OCI-LY1 (cell line): ENCODE measurements at regions not wholly inside any gene's neighbourhood (a gene's known extent, or its start where the extent isn't known, plus 50 kb on each side); places are given as distances from the start of the nearest gene placed in this dataset.

ENCODE experiments used
- H2AFZ ChIP-seq: fragments of 200-600 bp; sonication (generic), shearing (Covaris generic); 2 replicates; pipeline ENCODE4 v1.6.0; 2014; ENCODE audit warnings: antibody characterized with exemption, mild to moderate bottlenecking, low read length
- H3F3A ChIP-seq: fragments of 200-600 bp; sonication (generic), shearing (Covaris generic); 2 replicates; pipeline ENCODE4 v1.6.0; 2014; ENCODE audit warnings: mild to moderate bottlenecking, antibody characterized with exemption, low read length, moderate library complexity; ENCODE audit not compliant: insufficient read depth
- H3K27ac ChIP-seq: fragments of 200-600 bp; sonication (generic); 2 replicates; pipeline ENCODE4 v1.5.1; 2014; ENCODE audit warnings: low read length, mixed run types, mild to moderate bottlenecking, low read depth; ENCODE audit not compliant: poor library complexity, severe bottlenecking
- H3K27me3 ChIP-seq: fragments of 200-600 bp; sonication (generic); 2 replicates; pipeline ENCODE4 v1.6.0; 2014; ENCODE audit warnings: antibody characterized with exemption, mild to moderate bottlenecking, low read length, moderate library complexity; ENCODE audit not compliant: insufficient read depth
- H3K36me3 ChIP-seq: fragments of 200-600 bp; sonication (generic); 2 replicates; pipeline ENCODE4 v1.6.1; 2014; ENCODE audit warnings: mild to moderate bottlenecking, antibody characterized with exemption, low read length, moderate library complexity, mixed read lengths; ENCODE audit not compliant: insufficient read depth
- H3K4me1 ChIP-seq: fragments of 200-600 bp; sonication (generic); 2 replicates; pipeline ENCODE4 v1.5.1; 2014; ENCODE audit warnings: mild to moderate bottlenecking, low read length, moderate library complexity; ENCODE audit not compliant: insufficient read depth, severe bottlenecking
- H3K4me2 ChIP-seq: fragments of 200-600 bp; sonication (generic), shearing (Covaris generic); 2 replicates; pipeline ENCODE4 v1.6.1; 2014; ENCODE audit warnings: low read length
- H3K4me3 ChIP-seq: fragments of 200-600 bp; sonication (generic); 2 replicates; pipeline ENCODE4 v1.5.1; 2014; ENCODE audit warnings: low read length, low read depth, mild to moderate bottlenecking, mixed read lengths; ENCODE audit not compliant: poor library complexity, severe bottlenecking
- H3K79me2 ChIP-seq: fragments of 200-600 bp; shearing (Covaris generic); 2 replicates; pipeline ENCODE4 v1.6.1; 2016; ENCODE audit warnings: mixed run types, low read length, mixed read lengths; ENCODE audit not compliant: insufficient read depth
- H3K9ac ChIP-seq: fragments of 200-600 bp; sonication (generic), shearing (Covaris generic); 2 replicates; pipeline ENCODE4 v1.6.1; 2014; ENCODE audit warnings: mild to moderate bottlenecking, low read length, mixed read lengths
- H3K9me2 ChIP-seq: fragments of 200-600 bp; sonication (generic), shearing (Covaris generic); 2 replicates; pipeline ENCODE4 v1.6.1; 2014; ENCODE audit warnings: low read depth, mild to moderate bottlenecking, low read length, mixed read lengths
- H3K9me3 ChIP-seq: fragments of 200-600 bp; shearing (Covaris generic); 2 replicates; pipeline ENCODE4 v1.6.1; 2014; ENCODE audit warnings: low read length, mixed read lengths
- H4K20me1 ChIP-seq: fragments of 200-600 bp; sonication (generic), shearing (Covaris generic); 2 replicates; pipeline ENCODE4 v1.6.0; 2016; ENCODE audit warnings: mild to moderate bottlenecking, low read length; ENCODE audit not compliant: insufficient read depth
- EZH2 ChIP-seq: fragments of 200-600 bp; sonication (generic), shearing (Covaris generic); IDR thresholded peaks from 2 replicates; pipeline ENCODE4 v1.8.0; 2017; ENCODE audit warnings: borderline replicate concordance, mixed run types, mild to moderate bottlenecking, antibody characterized with exemption, low read length, moderate library complexity, mixed read lengths
- TF ChIP-seq, protein P1 (sequence below): fragments of 200-600 bp; sonication (generic), shearing (Covaris generic); IDR thresholded peaks from 2 replicates; pipeline ENCODE4 v1.5.1; 2017; ENCODE audit warnings: mild to moderate bottlenecking, antibody characterized with exemption, low read length, moderate library complexity, mixed read lengths

DNA sequence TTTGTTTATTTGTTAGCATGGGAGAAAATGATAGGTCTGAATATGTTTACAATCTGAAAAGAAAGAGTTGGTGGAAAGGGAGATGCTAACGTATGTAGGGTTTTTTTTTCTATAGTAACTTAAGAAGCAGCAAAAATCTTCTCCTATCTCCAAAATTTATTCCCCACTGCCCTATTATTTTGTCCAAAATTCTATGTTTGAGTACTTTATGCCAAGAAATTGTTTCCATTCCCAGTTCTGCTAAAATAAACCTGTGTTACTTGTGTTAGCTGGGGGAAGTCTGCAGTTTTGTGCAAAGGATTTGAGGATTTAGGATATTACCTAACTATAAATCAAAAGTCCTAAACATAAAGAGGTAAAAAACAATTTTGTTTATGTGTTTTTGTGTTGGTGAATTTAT, 2770.4 kb upstream of the PCDH20 start:
- Histone ChIP-seq H3K27me3 (no peaks in the 10 kb centered on the region), H3K4me3 (no peak overlapping the region), H4K20me1 (no peaks in the 10 kb centered on the region), H3K9ac (no peak overlapping the region), H3K4me2 (no peak overlapping the region), H3K9me3 (no peaks in the 10 kb centered on the region), H3K36me3 (no peaks in the 10 kb centered on the region), H3K27ac (no peak overlapping the region), H3K4me1 (no peaks in the 10 kb centered on the region), H3F3A (no peaks in the 10 kb centered on the region), H2AFZ (no peak overlapping the region), H3K9me2 (no peaks in the 10 kb centered on the region), H3K79me2 (no peaks in the 10 kb centered on the region)
- TF ChIP-seq, protein P1, sequence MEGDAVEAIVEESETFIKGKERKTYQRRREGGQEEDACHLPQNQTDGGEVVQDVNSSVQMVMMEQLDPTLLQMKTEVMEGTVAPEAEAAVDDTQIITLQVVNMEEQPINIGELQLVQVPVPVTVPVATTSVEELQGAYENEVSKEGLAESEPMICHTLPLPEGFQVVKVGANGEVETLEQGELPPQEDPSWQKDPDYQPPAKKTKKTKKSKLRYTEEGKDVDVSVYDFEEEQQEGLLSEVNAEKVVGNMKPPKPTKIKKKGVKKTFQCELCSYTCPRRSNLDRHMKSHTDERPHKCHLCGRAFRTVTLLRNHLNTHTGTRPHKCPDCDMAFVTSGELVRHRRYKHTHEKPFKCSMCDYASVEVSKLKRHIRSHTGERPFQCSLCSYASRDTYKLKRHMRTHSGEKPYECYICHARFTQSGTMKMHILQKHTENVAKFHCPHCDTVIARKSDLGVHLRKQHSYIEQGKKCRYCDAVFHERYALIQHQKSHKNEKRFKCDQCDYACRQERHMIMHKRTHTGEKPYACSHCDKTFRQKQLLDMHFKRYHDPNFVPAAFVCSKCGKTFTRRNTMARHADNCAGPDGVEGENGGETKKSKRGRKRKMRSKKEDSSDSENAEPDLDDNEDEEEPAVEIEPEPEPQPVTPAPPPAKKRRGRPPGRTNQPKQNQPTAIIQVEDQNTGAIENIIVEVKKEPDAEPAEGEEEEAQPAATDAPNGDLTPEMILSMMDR: no peak
- no peak for TF ChIP-seq EZH2

DNA sequence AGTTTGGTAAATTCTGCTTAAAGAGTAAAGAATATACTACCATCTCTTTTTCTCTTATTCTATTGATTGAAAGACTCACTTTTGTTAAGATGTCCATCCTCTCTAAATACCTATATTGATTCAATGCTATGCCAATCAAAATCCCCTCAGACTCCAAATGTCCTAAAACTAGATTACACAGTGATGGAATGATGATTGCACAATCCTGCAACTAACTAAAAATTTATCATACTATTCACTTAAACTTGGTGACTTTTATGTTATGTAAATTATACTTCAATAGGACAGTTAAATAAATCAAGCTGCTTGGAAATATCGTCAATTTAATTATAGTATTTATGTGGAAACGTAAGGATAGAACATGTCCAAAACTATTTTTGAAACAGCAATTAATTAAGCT, 2765.1 kb upstream of the PCDH20 start:
- H3F3A ChIP-seq: no peaks in the 10 kb centered on the region
- no peak overlapping the region for H2AFZ ChIP-seq
- no peaks in the 10 kb centered on the region for H3K4me1 ChIP-seq
- no peaks in the 10 kb centered on the region for H3K36me3 ChIP-seq
- H3K9me2 ChIP-seq: no peaks in the 10 kb centered on the region
- no peaks in the 10 kb centered on the region for H3K79me2 ChIP-seq
- H3K27me3 ChIP-seq: no peaks in the 10 kb centered on the region
- no peaks in the 10 kb centered on the region for H3K9me3 ChIP-seq
- TF ChIP-seq EZH2: no peak
- TF ChIP-seq, protein P1: no peak
- H3K4me2 ChIP-seq: no peak overlapping the region
- H3K9ac ChIP-seq: no peak overlapping the region
- H3K27ac ChIP-seq: no peak overlapping the region
- H3K4me3 ChIP-seq: no peak overlapping the region
- no peaks in the 10 kb centered on the region for H4K20me1 ChIP-seq

DNA sequence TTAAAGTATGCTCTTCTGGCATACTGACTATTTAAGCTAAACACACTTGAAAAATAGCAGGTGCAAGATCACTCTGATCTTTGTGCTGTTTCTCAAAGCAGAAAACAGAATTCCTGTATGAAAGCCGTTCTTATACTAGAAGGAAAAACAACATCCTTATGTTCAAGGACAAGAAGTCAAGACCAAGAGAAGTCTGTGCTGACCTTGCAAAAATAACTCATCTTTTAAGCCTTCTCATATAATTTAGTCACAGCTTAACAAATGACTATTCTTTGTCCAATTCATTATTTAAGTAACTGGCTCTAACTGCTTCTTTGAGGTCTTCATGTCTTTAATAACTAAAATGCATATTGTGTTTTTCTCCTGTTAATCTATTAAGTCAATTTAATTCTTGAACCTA, 2750.2 kb upstream of the PCDH20 start:
- H3K36me3 ChIP-seq: no peaks in the 10 kb centered on the region
- H3K9ac ChIP-seq: no peak overlapping the region
- H3F3A ChIP-seq: no peaks in the 10 kb centered on the region
- no peaks in the 10 kb centered on the region for H3K9me2 ChIP-seq
- no peaks in the 10 kb centered on the region for H4K20me1 ChIP-seq
- H3K4me2 ChIP-seq: no peak overlapping the region
- H2AFZ ChIP-seq: no peak overlapping the region
- no peaks in the 10 kb centered on the region for H3K27me3 ChIP-seq
- no peak overlapping the region for H3K4me3 ChIP-seq
- no peak overlapping the region for H3K27ac ChIP-seq
- H3K4me1 ChIP-seq: no peaks in the 10 kb centered on the region
- no peak for TF ChIP-seq EZH2
- TF ChIP-seq, protein P1: no peak
- no peaks in the 10 kb centered on the region for H3K9me3 ChIP-seq
- H3K79me2 ChIP-seq: no peaks in the 10 kb centered on the region
